K562 (cell line): ENCODE measurements at regions not wholly inside any gene's neighbourhood (a gene's known extent, or its start where the extent isn't known, plus 50 kb on each side); places are given as distances from the start of the nearest gene placed in this dataset.

ENCODE experiments used
- ATAC-seq: fragments of 200-7000 bp; cut with Tn5 transposase; 3 replicates; pipeline ENCODE4 v1.9.1; 2020; ENCODE audit warnings: moderate library complexity
- BruUV-seq: library from RNA; stranded (reverse); fragments of 400-500 nt; replicated peaks from 2 replicates; lab custom pipeline; 2021; lab: Mats Ljungman, UMichigan
- CTCF ChIA-PET: fragments of 300-600 bp; formaldehyde crosslinking; extraction: SDS; loops from one replicate; lab custom pipeline; 2021; ENCODE audit warnings: low intra/inter-chr PET ratio; lab: Yijun Ruan, JAX
- POLR2A ChIA-PET: fragments of 300-600, 350-650 bp; sonication (Branson Sonifier 250); formaldehyde crosslinking; extraction: SDS; loops from one replicate; lab custom pipeline; 2021; ENCODE audit warnings: antibody characterized with exemption, inconsistent platforms; lab: Yijun Ruan, JAX
- DNase-seq, 4 experiments: peaks; one replicate each; pipeline versions ENCODE4 v3.0.0 to v3.0.0-alpha.2; 2011 to 2018; ENCODE audit warnings: low spot score in 3 of 4, mixed read lengths in 3 of 4; ENCODE audit errors: extremely low read depth in 1 of 4
- FAIRE-seq: peaks from 2 replicates; lab custom pipeline; 2011; peaks lifted over from hg19 to GRCh38; lab: Jason Lieb, UNC
- H2AFZ ChIP-seq: 2 replicates; pipeline ENCODE4 v1.6.0; 2011; ENCODE audit warnings: low read depth, low read length, control low read depth, inconsistent platforms
- H3K27ac ChIP-seq: fragments of 200-600 bp; 3 replicates; pipeline ENCODE4 v1.8.0; 2011; ENCODE audit warnings: low read depth, mild to moderate bottlenecking, control low read depth, inconsistent platforms, low read length, moderate library complexity, mixed read lengths; ENCODE audit errors: extremely low read depth
- H3K27me3 ChIP-seq, 2 experiments: fragments of 300-600 bp in 1 of 2; 2 replicates in 1 of 2; 3 replicates in 1 of 2; pipeline versions ENCODE4 v1.6.0 to v1.8.0; 2011; ENCODE audit warnings: inconsistent platforms in 2 of 2, low read length in 2 of 2, mild to moderate bottlenecking in 1 of 2, mixed read lengths in 1 of 2, moderate library complexity in 1 of 2; ENCODE audit not compliant: control insufficient read depth in 2 of 2, insufficient read depth in 2 of 2
- H3K36me3 ChIP-seq: fragments of 300-600 bp; 3 replicates; pipeline ENCODE4 v1.8.0; 2011; ENCODE audit warnings: mild to moderate bottlenecking, low read length, inconsistent platforms; ENCODE audit not compliant: control insufficient read depth, insufficient read depth
- H3K4me1 ChIP-seq, 2 experiments: fragments of 200-600 bp in 1 of 2; replicated peaks in 1 of 2; 2 replicates in 1 of 2; 3 replicates in 1 of 2; pipeline versions ENCODE4 v1.5.1 to v1.8.0; 2011; ENCODE audit warnings: inconsistent platforms in 2 of 2, low read length in 2 of 2, mild to moderate bottlenecking in 1 of 2, mixed read lengths in 1 of 2, moderate library complexity in 1 of 2; ENCODE audit not compliant: control insufficient read depth in 2 of 2, insufficient read depth in 2 of 2
- H3K4me2 ChIP-seq: 2 replicates; pipeline ENCODE4 v1.6.1; 2011; ENCODE audit warnings: low read length, control low read depth, inconsistent platforms, mixed read lengths; ENCODE audit not compliant: insufficient read depth
- H3K4me3 ChIP-seq: fragments of 200-600 bp; sonication (generic), shearing (Covaris generic); 2 replicates; pipeline ENCODE4 v1.5.1; 2016; ENCODE audit warnings: control low read depth, inconsistent platforms
- H3K79me2 ChIP-seq: fragments of 200-600 bp; 3 replicates; pipeline ENCODE4 v1.8.0; 2011; ENCODE audit warnings: low read length, inconsistent platforms; ENCODE audit not compliant: control insufficient read depth, insufficient read depth
- H3K9ac ChIP-seq, 2 experiments: 2 replicates each; pipeline versions ENCODE4 v1.6.0 to v1.6.1; 2011; ENCODE audit warnings: low read depth in 2 of 2, low read length in 2 of 2, control low read depth in 1 of 2, inconsistent platforms in 1 of 2, mild to moderate bottlenecking in 1 of 2, mixed read lengths in 1 of 2; ENCODE audit not compliant: insufficient read depth in 1 of 2
- H3K9me1 ChIP-seq: one replicate; pipeline ENCODE4 v1.6.0; 2011; ENCODE audit warnings: inconsistent platforms, mild to moderate bottlenecking, low read length, moderate library complexity; ENCODE audit not compliant: control insufficient read depth, insufficient read depth
- H3K9me3 ChIP-seq: replicated peaks from 2 replicates; pipeline ENCODE4 v1.5.1; 2011; ENCODE audit warnings: low read depth, low read length, inconsistent platforms; ENCODE audit not compliant: control insufficient read depth, insufficient read depth
- H4K20me1 ChIP-seq: replicated peaks from 2 replicates; pipeline ENCODE4 v1.6.1; 2011; ENCODE audit warnings: low read length, inconsistent platforms, mixed read lengths; ENCODE audit not compliant: control insufficient read depth, insufficient read depth
- ARID1B ChIP-seq: fragments of 450-650 bp; IDR thresholded peaks from 2 replicates; pipeline ENCODE4 v1.6.1; 2016; ENCODE audit warnings: antibody characterized with exemption, mild to moderate bottlenecking, inconsistent platforms
- GTF2E2 ChIP-seq: fragments of 200-800 bp; sonication (Bioruptor generic); IDR thresholded peaks from 2 replicates; pipeline ENCODE4 v1.6.1; 2016; ENCODE audit warnings: missing genetic modification characterization, missing compliant biosample characterization
- NR2F6 ChIP-seq: fragments of 450-650 bp; formaldehyde crosslinking; IDR thresholded peaks from 2 replicates; pipeline ENCODE4 v1.4.0; 2020; ENCODE audit warnings: mild to moderate bottlenecking
- SRSF3 ChIP-seq: fragments of 200-400 bp; formaldehyde crosslinking; IDR thresholded peaks from 2 replicates; pipeline ENCODE4 v1.6.1; 2016; ENCODE audit warnings: mild to moderate bottlenecking, low read length, moderate library complexity; ENCODE audit not compliant: insufficient read depth
- ZNF707 ChIP-seq: fragments of 250-450 bp; sonication (Bioruptor Pico); conservative IDR thresholded peaks from 2 replicates; pipeline ENCODE4 v1.8.0; 2022; ENCODE audit warnings: inconsistent platforms, mild to moderate bottlenecking, moderate library complexity
- WGBS: fragments of 100-300 bp; shearing (Covaris generic); methylation state at CpG from one replicate; pipeline ENCODE4 v1.1.6; 2016; ENCODE audit warnings: low coverage, mixed read lengths; ENCODE audit not compliant: insufficient coverage; ENCODE audit errors: missing lambda C conversion rate; 5-methylcytosine and 5-hydroxymethylcytosine counted together
- in situ Hi-C: fragments of 300-500 bp; cut with MboI; formaldehyde crosslinking; loops from 4 replicates; pipeline ENCODE4 v1.15.0; 2018; ENCODE audit warnings: inconsistent platforms, mixed read lengths
- intact Hi-C: fragments of 100-400 bp; cut with micrococcal nuclease; formaldehyde crosslinking; loops from 2 replicates; pipeline ENCODE4 v1.14.2; 2022
- TF ChIP-seq, protein P1 (sequence below): fragments of 450-650 bp; formaldehyde crosslinking; IDR thresholded peaks from 2 replicates; pipeline ENCODE4 v1.4.0; 2020; ENCODE audit warnings: mild to moderate bottlenecking, moderate library complexity

DNA sequence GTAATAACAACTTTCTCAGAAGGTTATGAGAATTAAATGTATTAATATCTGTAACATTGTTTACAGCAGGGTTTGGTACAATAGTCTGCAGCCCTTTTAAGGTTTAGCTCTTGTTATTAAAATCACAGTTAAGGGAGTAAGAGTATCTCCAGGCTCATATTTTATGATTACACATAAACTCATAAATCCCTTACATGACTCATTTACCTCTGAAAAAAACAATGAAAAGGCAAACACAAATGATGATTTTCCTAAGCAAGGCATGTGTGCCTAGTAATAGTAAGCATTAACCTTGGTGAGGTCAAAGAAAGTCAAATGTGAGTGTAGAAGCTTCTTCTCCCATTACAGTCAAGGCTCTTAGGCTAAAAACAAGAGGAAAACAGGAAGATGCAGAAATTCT, 84.5 kb upstream of the ADGRL4 start:
- no peaks in the 10 kb centered on the region for H4K20me1 ChIP-seq
- H3K9ac ChIP-seq: no peak overlapping the region
- ChIA-PET CTCF (no interaction called here), POLR2A (no interaction called here)
- H3K4me3 ChIP-seq: no peak overlapping the region
- no peak overlapping the region for H3K4me2 ChIP-seq
- H3K27me3 ChIP-seq: no peaks in the 10 kb centered on the region
- no peak overlapping the region for H2AFZ ChIP-seq
- no TSS peak for BruUV-seq
- FAIRE-seq: no peak
- no peaks in the 10 kb centered on the region for H3K9me3 ChIP-seq
- H3K36me3 ChIP-seq: no peaks in the 10 kb centered on the region
- H3K9me1 ChIP-seq: no peaks in the 10 kb centered on the region
- DNase-seq: no peak
- H3K4me1 ChIP-seq: no peaks in the 10 kb centered on the region
- in situ Hi-C loops (no loop called here), intact Hi-C loops (no loop called here)
- H3K79me2 ChIP-seq: no peaks in the 10 kb centered on the region
- no peak for ATAC-seq
- no peak for TF ChIP-seq ARID1B
- no peak for TF ChIP-seq ZNF707 (CRISPR knock-in tag)
- no peak for TF ChIP-seq GTF2E2 (tag)
- H3K27ac ChIP-seq: no peak overlapping the region

DNA sequence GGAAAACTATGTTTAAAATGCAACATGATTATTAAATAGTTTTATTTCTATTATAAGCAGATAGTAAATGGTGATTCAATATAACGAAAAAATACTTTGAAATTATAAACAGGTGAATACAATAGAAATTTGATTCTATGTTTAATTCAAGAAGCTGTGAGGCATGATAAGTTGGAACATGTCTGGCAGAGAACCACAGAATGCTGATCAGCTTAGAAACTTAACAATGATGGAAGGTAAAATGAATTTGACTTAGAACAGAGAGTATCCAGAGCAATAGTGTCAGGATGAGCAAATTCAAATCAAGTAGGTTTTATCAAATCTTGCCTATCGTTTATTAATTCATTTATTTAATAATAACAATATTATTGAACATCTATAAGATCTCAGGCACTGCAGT, 83.4 kb upstream of the ADGRL4 start:
- BruUV-seq: no TSS peak
- H3K9ac ChIP-seq: no peak overlapping the region
- CTCF ChIA-PET: no interaction called here
- H3K27ac ChIP-seq: no peak overlapping the region
- in situ Hi-C loops: no loop called here
- no peak for ATAC-seq
- no peaks in the 10 kb centered on the region for H3K36me3 ChIP-seq
- intact Hi-C loops: no loop called here
- H3K4me2 ChIP-seq: no peak overlapping the region
- H3K9me3 ChIP-seq: no peaks in the 10 kb centered on the region
- H4K20me1 ChIP-seq: no peaks in the 10 kb centered on the region
- TF ChIP-seq SRSF3 (no peak), NR2F6 (CRISPR knock-in tag) (no peak)
- TF ChIP-seq, protein P1, sequence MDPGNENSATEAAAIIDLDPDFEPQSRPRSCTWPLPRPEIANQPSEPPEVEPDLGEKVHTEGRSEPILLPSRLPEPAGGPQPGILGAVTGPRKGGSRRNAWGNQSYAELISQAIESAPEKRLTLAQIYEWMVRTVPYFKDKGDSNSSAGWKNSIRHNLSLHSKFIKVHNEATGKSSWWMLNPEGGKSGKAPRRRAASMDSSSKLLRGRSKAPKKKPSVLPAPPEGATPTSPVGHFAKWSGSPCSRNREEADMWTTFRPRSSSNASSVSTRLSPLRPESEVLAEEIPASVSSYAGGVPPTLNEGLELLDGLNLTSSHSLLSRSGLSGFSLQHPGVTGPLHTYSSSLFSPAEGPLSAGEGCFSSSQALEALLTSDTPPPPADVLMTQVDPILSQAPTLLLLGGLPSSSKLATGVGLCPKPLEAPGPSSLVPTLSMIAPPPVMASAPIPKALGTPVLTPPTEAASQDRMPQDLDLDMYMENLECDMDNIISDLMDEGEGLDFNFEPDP (CRISPR knock-in tag): no peak
- no peaks in the 10 kb centered on the region for H3K79me2 ChIP-seq
- H3K4me1 ChIP-seq: no peaks in the 10 kb centered on the region
- no peak overlapping the region for H3K4me3 ChIP-seq
- H2AFZ ChIP-seq: no peak overlapping the region
- no peak for FAIRE-seq
- POLR2A ChIA-PET: no interaction called here
- no peak for DNase-seq
- 0% methylated on average over 2 of the region's 2 CpGs for WGBS
- no peaks in the 10 kb centered on the region for H3K27me3 ChIP-seq
- H3K9me1 ChIP-seq: no peaks in the 10 kb centered on the region
